WTC11 (cell line): ENCODE measurements at regions not wholly inside any gene's neighbourhood (a gene's known extent, or its start where the extent isn't known, plus 50 kb on each side); places are given as distances from the start of the nearest gene placed in this dataset.

Source experiments
- CREM ChIP-seq: sonication (generic); formaldehyde crosslinking; IDR thresholded peaks from 2 replicates; pipeline ENCODE4 v1.8.1; 2022; ENCODE audit warnings: mild to moderate bottlenecking, missing genetic modification reagents, moderate library complexity
- CTCF ChIP-seq: fragments of 200-600 bp; IDR thresholded peaks from 2 replicates; pipeline ENCODE4 v1.8.0; 2022; ENCODE audit warnings: antibody characterized with exemption
- E2F1 ChIP-seq: sonication (generic); formaldehyde crosslinking; IDR thresholded peaks from 2 replicates; pipeline ENCODE4 v1.8.0; 2022; ENCODE audit warnings: mild to moderate bottlenecking, missing genetic modification reagents
- GABPB1 ChIP-seq: sonication (generic); formaldehyde crosslinking; IDR thresholded peaks from 2 replicates; pipeline ENCODE4 v1.8.1; 2023; ENCODE audit warnings: mild to moderate bottlenecking, missing genetic modification reagents
- HMGXB4 ChIP-seq: sonication (generic); formaldehyde crosslinking; IDR thresholded peaks from 2 replicates; pipeline ENCODE4 v1.8.1; 2023; ENCODE audit warnings: mild to moderate bottlenecking, moderate library complexity, missing genetic modification reagents
- JAZF1 ChIP-seq: fragments of 250-450 bp; sonication (Bioruptor Pico); IDR thresholded peaks from 2 replicates; pipeline ENCODE4 v1.9.0; 2021; ENCODE audit warnings: moderate library complexity, mild to moderate bottlenecking, inconsistent platforms
- JUN ChIP-seq: sonication (generic); formaldehyde crosslinking; IDR thresholded peaks from 2 replicates; pipeline ENCODE4 v1.8.0; 2023; ENCODE audit warnings: mild to moderate bottlenecking, missing genetic modification reagents
- MXD4 ChIP-seq: fragments of 250-450 bp; sonication (Bioruptor Pico); IDR thresholded peaks from 2 replicates; pipeline ENCODE4 v1.8.0; 2021; ENCODE audit warnings: mild to moderate bottlenecking, moderate library complexity, borderline replicate concordance
- NFYB ChIP-seq: sonication (generic); formaldehyde crosslinking; conservative IDR thresholded peaks from 2 replicates; pipeline ENCODE4 v1.8.0; 2022; ENCODE audit warnings: low read depth, missing genetic modification reagents
- PREB ChIP-seq: sonication (generic); formaldehyde crosslinking; IDR thresholded peaks from 2 replicates; pipeline ENCODE4 v1.8.1; 2022; ENCODE audit warnings: mild to moderate bottlenecking, missing genetic modification reagents, moderate library complexity, borderline replicate concordance
- RELA ChIP-seq: sonication (generic); formaldehyde crosslinking; IDR thresholded peaks from 2 replicates; pipeline ENCODE4 v1.8.1; 2022; ENCODE audit warnings: missing genetic modification reagents, mild to moderate bottlenecking, borderline replicate concordance
- SMAD4 ChIP-seq: sonication (generic); formaldehyde crosslinking; IDR thresholded peaks from 2 replicates; pipeline ENCODE4 v1.8.0; 2022; ENCODE audit warnings: mild to moderate bottlenecking, missing genetic modification reagents
- TEAD4 ChIP-seq: sonication (generic); formaldehyde crosslinking; IDR thresholded peaks from 2 replicates; pipeline ENCODE4 v1.8.0; 2022; ENCODE audit warnings: mild to moderate bottlenecking, missing genetic modification reagents
- USF2 ChIP-seq: sonication (generic); formaldehyde crosslinking; IDR thresholded peaks from 2 replicates; pipeline ENCODE4 v1.8.1; 2023; ENCODE audit warnings: mild to moderate bottlenecking, missing genetic modification reagents, moderate library complexity

GRCh38 chr1:79744746-79745145 is 738.2 kb upstream of the ADGRL4 start:
- TF ChIP-seq RELA (CRISPR knock-in tag) (no peak), USF2 (no peak), CTCF (no peak), GABPB1 (no peak), HMGXB4 (CRISPR knock-in tag) (no peak), E2F1 (CRISPR knock-in tag) (no peak), JUN (no peak), JAZF1 (no peak), TEAD4 (no peak), MXD4 (no peak), NFYB (CRISPR knock-in tag) (no peak), PREB (CRISPR knock-in tag) (no peak), CREM (CRISPR knock-in tag) (no peak), SMAD4 (CRISPR knock-in tag) (no peak)
